ENCODE measurements at regions not wholly inside any gene's neighbourhood (a gene's known extent, or its start where the extent isn't known, plus 50 kb on each side); places are given as distances from the start of the nearest gene placed in this dataset.

DNA sequence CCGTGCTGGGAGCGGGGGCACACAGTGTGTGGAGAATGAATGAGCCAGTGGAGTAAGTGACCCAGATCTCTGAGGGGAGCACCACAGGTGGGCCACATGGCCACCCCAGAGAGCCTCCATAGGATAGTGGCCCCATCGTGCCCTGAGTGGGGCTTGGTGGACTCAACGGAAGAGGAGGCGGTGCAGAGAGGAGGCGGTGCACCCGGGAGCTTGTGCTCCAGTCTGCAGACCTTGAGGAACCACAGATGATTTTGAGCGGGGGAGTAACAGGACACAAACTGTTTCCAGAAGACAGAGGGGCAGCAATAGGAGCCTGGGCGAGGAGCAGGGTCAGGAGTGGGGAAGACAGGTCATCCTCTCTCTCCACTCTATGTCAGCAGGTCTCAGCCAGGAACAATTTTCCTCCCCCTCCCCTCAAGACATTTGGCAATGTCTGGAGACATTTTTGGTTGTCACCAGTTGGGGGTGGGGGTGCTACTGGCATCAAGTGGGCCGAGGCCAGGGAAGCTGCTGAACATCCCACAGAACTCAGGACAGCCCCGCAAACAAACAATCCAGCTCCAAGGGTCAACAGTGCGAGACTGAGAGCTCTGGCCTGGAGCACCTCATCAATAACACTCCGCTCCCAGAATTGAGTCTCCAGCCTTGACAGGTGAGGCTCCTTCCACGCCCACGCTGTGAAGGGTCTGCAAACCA, 182.2 kb downstream of the USP12 start:
- no peak for TF ChIP-seq POLR2A (IDR thresholded peaks at IDR 0.05; ENCODE audit: low read depth, low read length)
- TF ChIP-seq POLR2AphosphoS5 (IDR thresholded peaks at IDR 0.05; ENCODE audit: low read depth, low read length), result no peak

All from GM12892 (cell line).